Spleen (tissue), 11 donors: ENCODE measurements at regions not wholly inside any gene's neighbourhood (a gene's known extent, or its start where the extent isn't known, plus 50 kb on each side); places are given as distances from the start of the nearest gene placed in this dataset.

ENCODE experiments used
- DNase-seq: peaks from one replicate; pipeline ENCODE4 v3.0.0-alpha.2; 2020
- H3K27ac ChIP-seq, 8 donors: fragments of 200-600 bp; sonication (generic) in 7 of 8; 1 replicate in 4 of 8; 2 replicates in 4 of 8; pipeline versions ENCODE4 v1.5.0 to v1.8.0; 2016 to 2021; ENCODE audit warnings: inconsistent platforms in 4 of 8, mild to moderate bottlenecking in 4 of 8, moderate library complexity in 1 of 8
- H3K27me3 ChIP-seq, 7 donors: fragments of 200-600 bp; sonication (generic) in 6 of 7; replicated peaks in 1 of 7; 1 replicate in 4 of 7; 2 replicates in 3 of 7; pipeline versions ENCODE4 v1.5.0 to v1.8.0; 2016 to 2021; ENCODE audit warnings: inconsistent platforms in 3 of 7, mild to moderate bottlenecking in 1 of 7
- H3K36me3 ChIP-seq, 6 donors: fragments of 200-600 bp; sonication (generic) in 5 of 6; 1 replicate in 4 of 6; 2 replicates in 2 of 6; pipeline versions ENCODE4 v1.5.0 to v1.8.0; 2016 to 2021; ENCODE audit warnings: inconsistent platforms in 2 of 6
- H3K4me1 ChIP-seq, 6 donors: fragments of 200-600 bp; sonication (generic) in 5 of 6; 1 replicate in 3 of 6; 2 replicates in 3 of 6; pipeline versions ENCODE4 v1.5.0 to v1.8.0; 2016 to 2021; ENCODE audit warnings: inconsistent platforms in 3 of 6
- H3K4me3 ChIP-seq, 8 donors: fragments of 200-600 bp; sonication (generic) in 7 of 8; 1 replicate in 4 of 8; 2 replicates in 4 of 8; pipeline versions ENCODE4 v1.5.0 to v1.8.0; 2016 to 2021; ENCODE audit warnings: inconsistent platforms in 4 of 8, mild to moderate bottlenecking in 4 of 8, moderate library complexity in 2 of 8
- H3K9me3 ChIP-seq, 8 donors: fragments of 200-600 bp; sonication (generic) in 7 of 8; 1 replicate in 4 of 8; 2 replicates in 4 of 8; pipeline versions ENCODE4 v1.5.0 to v1.8.0; 2016 to 2021; ENCODE audit warnings: inconsistent platforms in 4 of 8
- CTCF ChIP-seq, 11 experiments: fragments of 200-600 bp in 7 of 11; fragments of 450-650 bp in 4 of 11; sonication (generic) in 4 of 11; IDR thresholded peaks in 8 of 11; conservative IDR thresholded peaks in 3 of 11; 1 replicate in 7 of 11; 2 replicates in 4 of 11; pipeline versions ENCODE4 v1.4.0 to v1.8.0; 2016 to 2021; ENCODE audit warnings: antibody characterized with exemption in 11 of 11, inconsistent platforms in 4 of 11, mild to moderate bottlenecking in 1 of 11
- POLR2A ChIP-seq, 3 donors: fragments of 450-650 bp; IDR thresholded peaks; one replicate each; pipeline ENCODE4 v1.5.1; 2017; ENCODE audit warnings: antibody characterized with exemption in 3 of 3, mild to moderate bottlenecking in 1 of 3
- POLR2AphosphoS5 ChIP-seq, 3 donors: sonication (generic); formaldehyde crosslinking; IDR thresholded peaks; one replicate each; pipeline ENCODE4 v1.5.1; 2017; ENCODE audit warnings: antibody characterized with exemption in 3 of 3
- WGBS, 5 donors: extraction: QIAGEN DNeasy Blood & Tissue Kit in 3 of 5; methylation state at CpG; one replicate each; pipeline versions ENCODE4 v1.1.5 to v1.1.7; 2013 to 2018; 5-methylcytosine and 5-hydroxymethylcytosine counted together
- intact Hi-C: fragments of 100-400 bp; cut with DNase I; formaldehyde crosslinking; loops from one replicate; pipeline ENCODE4 v1.15.0; 2023; ENCODE audit warnings: low total_unique reads
- donor health status: healthy with polysubstance abuse.
- donor health status: DM: no; HTN: no; CAD: no; lungs with moderate emphysema.
- donor health status: DM: no; HTN: no; CAD: no.
- donor health status: Bipolar disorder and iron deficiency.
- donor health status: healthy.
- donor health status: DM: no; HTN: no; CAD: no.
- donor health status: DM: yes; HTN: yes; CAD: no.

- TF ChIP-seq POLR2AphosphoS5 (IDR thresholded peaks at IDR 0.05) (no peak), POLR2A (IDR thresholded peaks at IDR 0.05) (no peak), CTCF (IDR thresholded peaks at IDR 0.05 in 8 of 11, conservative IDR thresholded peaks at IDR 0.05 in 3 of 11) (no peak)
- WGBS, 5 donors: 84 to 95% (median 94%) methylated on average over 5 of the region's 5 CpGs
- Histone ChIP-seq H3K36me3 (no peaks in the 10 kb centered on the region), H3K27ac (no peak overlapping the region), H3K4me3 (no peak overlapping the region), H3K9me3 (peaks cover 7 to 26% (median 21%) of the 10 kb centered on the region in 8 donors), H3K27me3 (peaks cover 0 to 8% (median 0%) of the 10 kb centered on the region in 7 donors), H3K4me1 (no peaks in the 10 kb centered on the region)
- intact Hi-C loops: no loop called here
- no peak for DNase-seq
Observed at GRCh38 chr7:39882148-39882784, 67.8 kb upstream of the CDK13 start.

- H3K27me3 ChIP-seq: peaks cover 0 to 8% (median 0%) of the 10 kb centered on the region in 7 donors
- TF ChIP-seq CTCF (IDR thresholded peaks at IDR 0.05 in 8 of 11, conservative IDR thresholded peaks at IDR 0.05 in 3 of 11): no peak
- no peak for TF ChIP-seq POLR2AphosphoS5 (IDR thresholded peaks at IDR 0.05)
- TF ChIP-seq POLR2A (IDR thresholded peaks at IDR 0.05): no peak
- H3K27ac ChIP-seq: no peak overlapping the region
- H3K9me3 ChIP-seq: peaks cover 7 to 26% (median 21%) of the 10 kb centered on the region in 8 donors
- intact Hi-C loops: no loop called here
- WGBS, 5 donors: 78 to 94% (median 89%) methylated on average over 4 of the region's 4 CpGs
- no peak for DNase-seq
- no peaks in the 10 kb centered on the region for H3K36me3 ChIP-seq
- H3K4me3 ChIP-seq: no peak overlapping the region
- no peaks in the 10 kb centered on the region for H3K4me1 ChIP-seq
Observed at GRCh38 chr7:39883812-39884390, 66.2 kb upstream of the CDK13 start.

GRCh38 chr7:39888171-39888853 is 61.7 kb upstream of the CDK13 start:
- no peaks in the 10 kb centered on the region for H3K27me3 ChIP-seq
- DNase-seq: no peak
- TF ChIP-seq POLR2A (IDR thresholded peaks at IDR 0.05): no peak
- TF ChIP-seq CTCF (IDR thresholded peaks at IDR 0.05 in 8 of 11, conservative IDR thresholded peaks at IDR 0.05 in 3 of 11): no peak
- TF ChIP-seq POLR2AphosphoS5 (IDR thresholded peaks at IDR 0.05): no peak
- intact Hi-C loops: no loop called here
- no peak overlapping the region for H3K27ac ChIP-seq
- no peaks in the 10 kb centered on the region for H3K9me3 ChIP-seq
- no peaks in the 10 kb centered on the region for H3K4me1 ChIP-seq
- 56 to 75% (median 72%) methylated on average over 3 of the region's 3 CpGs for WGBS, 5 donors
- H3K36me3 ChIP-seq: no peaks in the 10 kb centered on the region
- H3K4me3 ChIP-seq: no peak overlapping the region

GRCh38 chr7:39890411-39890810 is 59.6 kb upstream of the CDK13 start:
- H3K9me3 ChIP-seq: no peaks in the 10 kb centered on the region
- no peak overlapping the region for H3K27ac ChIP-seq
- WGBS, 5 donors: 48 to 92% (median 70%) methylated on average over 4 of the region's 4 CpGs
- no peaks in the 10 kb centered on the region for H3K36me3 ChIP-seq
- DNase-seq: no peak
- TF ChIP-seq POLR2A (IDR thresholded peaks at IDR 0.05) (no peak), POLR2AphosphoS5 (IDR thresholded peaks at IDR 0.05) (no peak), CTCF (IDR thresholded peaks at IDR 0.05 in 8 of 11, conservative IDR thresholded peaks at IDR 0.05 in 3 of 11) (no peak)
- no peaks in the 10 kb centered on the region for H3K27me3 ChIP-seq
- H3K4me1 ChIP-seq: no peaks in the 10 kb centered on the region
- no peak overlapping the region for H3K4me3 ChIP-seq
- intact Hi-C loops: no loop called here
